ENCODE measurements at regions not wholly inside any gene's neighbourhood (a gene's known extent, or its start where the extent isn't known, plus 50 kb on each side); places are given as distances from the start of the nearest gene placed in this dataset.

GRCh38 chr16:86372193-86372592 is 138.1 kb upstream of the FOXF1 start:
- TF ChIP-seq USF1 (IDR thresholded peaks at IDR 0.05), result no peak
- TF ChIP-seq YY1 (IDR thresholded peaks at IDR 0.05; ENCODE audit: low read depth), result no peak
- TF ChIP-seq NFIC (IDR thresholded peaks at IDR 0.05), result no peak
- no peak for TF ChIP-seq RAD21 (IDR thresholded peaks at IDR 0.05; ENCODE audit: low read depth)
- TF ChIP-seq, protein P1, sequence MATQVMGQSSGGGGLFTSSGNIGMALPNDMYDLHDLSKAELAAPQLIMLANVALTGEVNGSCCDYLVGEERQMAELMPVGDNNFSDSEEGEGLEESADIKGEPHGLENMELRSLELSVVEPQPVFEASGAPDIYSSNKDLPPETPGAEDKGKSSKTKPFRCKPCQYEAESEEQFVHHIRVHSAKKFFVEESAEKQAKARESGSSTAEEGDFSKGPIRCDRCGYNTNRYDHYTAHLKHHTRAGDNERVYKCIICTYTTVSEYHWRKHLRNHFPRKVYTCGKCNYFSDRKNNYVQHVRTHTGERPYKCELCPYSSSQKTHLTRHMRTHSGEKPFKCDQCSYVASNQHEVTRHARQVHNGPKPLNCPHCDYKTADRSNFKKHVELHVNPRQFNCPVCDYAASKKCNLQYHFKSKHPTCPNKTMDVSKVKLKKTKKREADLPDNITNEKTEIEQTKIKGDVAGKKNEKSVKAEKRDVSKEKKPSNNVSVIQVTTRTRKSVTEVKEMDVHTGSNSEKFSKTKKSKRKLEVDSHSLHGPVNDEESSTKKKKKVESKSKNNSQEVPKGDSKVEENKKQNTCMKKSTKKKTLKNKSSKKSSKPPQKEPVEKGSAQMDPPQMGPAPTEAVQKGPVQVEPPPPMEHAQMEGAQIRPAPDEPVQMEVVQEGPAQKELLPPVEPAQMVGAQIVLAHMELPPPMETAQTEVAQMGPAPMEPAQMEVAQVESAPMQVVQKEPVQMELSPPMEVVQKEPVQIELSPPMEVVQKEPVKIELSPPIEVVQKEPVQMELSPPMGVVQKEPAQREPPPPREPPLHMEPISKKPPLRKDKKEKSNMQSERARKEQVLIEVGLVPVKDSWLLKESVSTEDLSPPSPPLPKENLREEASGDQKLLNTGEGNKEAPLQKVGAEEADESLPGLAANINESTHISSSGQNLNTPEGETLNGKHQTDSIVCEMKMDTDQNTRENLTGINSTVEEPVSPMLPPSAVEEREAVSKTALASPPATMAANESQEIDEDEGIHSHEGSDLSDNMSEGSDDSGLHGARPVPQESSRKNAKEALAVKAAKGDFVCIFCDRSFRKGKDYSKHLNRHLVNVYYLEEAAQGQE (IDR thresholded peaks at IDR 0.05; ENCODE audit: low read depth), result no peak
- no peak for TF ChIP-seq TAF1 (IDR thresholded peaks at IDR 0.05; ENCODE audit: low read depth)
- no peak for TF ChIP-seq FOXM1 (IDR thresholded peaks at IDR 0.05; ENCODE audit: borderline replicate concordance, low read depth)
- TF ChIP-seq EP300 (IDR thresholded peaks at IDR 0.05; ENCODE audit: borderline replicate concordance), result no peak
- no peak for TF ChIP-seq TCF12 (IDR thresholded peaks at IDR 0.05; ENCODE audit: low read depth)
- no peak for TF ChIP-seq MAX (IDR thresholded peaks at IDR 0.05)

All from Ishikawa (cell line).